Liver (tissue), 2 donors: ENCODE measurements at regions not wholly inside any gene's neighbourhood (a gene's known extent, or its start where the extent isn't known, plus 50 kb on each side); places are given as distances from the start of the nearest gene placed in this dataset.

ENCODE experiments used
- TF ChIP-seq, protein P1 (sequence below): fragments of 150-350 bp; IDR thresholded peaks from 2 replicates; pipeline ENCODE4 v1.5.1; 2017; ENCODE audit warnings: improper control_type of control experiment, low read depth, low read length; ENCODE audit not compliant: missing input control
- TF ChIP-seq, protein P2 (sequence below): IDR thresholded peaks from 2 replicates; pipeline ENCODE4 v1.6.1; 2016; ENCODE audit warnings: antibody characterized with exemption, mild to moderate bottlenecking
- donor health status: healthy.

DNA sequence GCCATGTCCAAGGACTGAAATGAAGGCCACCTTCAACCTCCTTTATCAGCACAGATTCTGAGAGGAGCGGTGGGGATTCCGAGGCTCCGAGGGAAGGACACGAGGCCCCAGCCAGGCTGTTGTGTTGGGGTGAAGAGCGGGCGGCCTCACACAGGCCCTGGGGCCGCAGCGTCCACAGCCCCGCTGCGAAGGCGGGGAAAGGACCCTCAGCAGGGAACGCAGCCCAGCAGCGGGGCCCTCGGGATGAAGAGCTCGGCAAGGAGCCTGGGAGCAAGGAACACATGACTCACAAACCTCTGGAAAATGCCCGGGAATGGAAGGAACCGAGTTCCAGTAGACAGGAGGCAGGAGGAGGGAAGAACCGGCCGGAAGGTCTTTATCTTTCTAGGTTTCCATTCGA lies 227.2 kb downstream of the BRD1 start:
- TF ChIP-seq, protein P1, sequence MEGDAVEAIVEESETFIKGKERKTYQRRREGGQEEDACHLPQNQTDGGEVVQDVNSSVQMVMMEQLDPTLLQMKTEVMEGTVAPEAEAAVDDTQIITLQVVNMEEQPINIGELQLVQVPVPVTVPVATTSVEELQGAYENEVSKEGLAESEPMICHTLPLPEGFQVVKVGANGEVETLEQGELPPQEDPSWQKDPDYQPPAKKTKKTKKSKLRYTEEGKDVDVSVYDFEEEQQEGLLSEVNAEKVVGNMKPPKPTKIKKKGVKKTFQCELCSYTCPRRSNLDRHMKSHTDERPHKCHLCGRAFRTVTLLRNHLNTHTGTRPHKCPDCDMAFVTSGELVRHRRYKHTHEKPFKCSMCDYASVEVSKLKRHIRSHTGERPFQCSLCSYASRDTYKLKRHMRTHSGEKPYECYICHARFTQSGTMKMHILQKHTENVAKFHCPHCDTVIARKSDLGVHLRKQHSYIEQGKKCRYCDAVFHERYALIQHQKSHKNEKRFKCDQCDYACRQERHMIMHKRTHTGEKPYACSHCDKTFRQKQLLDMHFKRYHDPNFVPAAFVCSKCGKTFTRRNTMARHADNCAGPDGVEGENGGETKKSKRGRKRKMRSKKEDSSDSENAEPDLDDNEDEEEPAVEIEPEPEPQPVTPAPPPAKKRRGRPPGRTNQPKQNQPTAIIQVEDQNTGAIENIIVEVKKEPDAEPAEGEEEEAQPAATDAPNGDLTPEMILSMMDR: no peak
- TF ChIP-seq, protein P2, sequence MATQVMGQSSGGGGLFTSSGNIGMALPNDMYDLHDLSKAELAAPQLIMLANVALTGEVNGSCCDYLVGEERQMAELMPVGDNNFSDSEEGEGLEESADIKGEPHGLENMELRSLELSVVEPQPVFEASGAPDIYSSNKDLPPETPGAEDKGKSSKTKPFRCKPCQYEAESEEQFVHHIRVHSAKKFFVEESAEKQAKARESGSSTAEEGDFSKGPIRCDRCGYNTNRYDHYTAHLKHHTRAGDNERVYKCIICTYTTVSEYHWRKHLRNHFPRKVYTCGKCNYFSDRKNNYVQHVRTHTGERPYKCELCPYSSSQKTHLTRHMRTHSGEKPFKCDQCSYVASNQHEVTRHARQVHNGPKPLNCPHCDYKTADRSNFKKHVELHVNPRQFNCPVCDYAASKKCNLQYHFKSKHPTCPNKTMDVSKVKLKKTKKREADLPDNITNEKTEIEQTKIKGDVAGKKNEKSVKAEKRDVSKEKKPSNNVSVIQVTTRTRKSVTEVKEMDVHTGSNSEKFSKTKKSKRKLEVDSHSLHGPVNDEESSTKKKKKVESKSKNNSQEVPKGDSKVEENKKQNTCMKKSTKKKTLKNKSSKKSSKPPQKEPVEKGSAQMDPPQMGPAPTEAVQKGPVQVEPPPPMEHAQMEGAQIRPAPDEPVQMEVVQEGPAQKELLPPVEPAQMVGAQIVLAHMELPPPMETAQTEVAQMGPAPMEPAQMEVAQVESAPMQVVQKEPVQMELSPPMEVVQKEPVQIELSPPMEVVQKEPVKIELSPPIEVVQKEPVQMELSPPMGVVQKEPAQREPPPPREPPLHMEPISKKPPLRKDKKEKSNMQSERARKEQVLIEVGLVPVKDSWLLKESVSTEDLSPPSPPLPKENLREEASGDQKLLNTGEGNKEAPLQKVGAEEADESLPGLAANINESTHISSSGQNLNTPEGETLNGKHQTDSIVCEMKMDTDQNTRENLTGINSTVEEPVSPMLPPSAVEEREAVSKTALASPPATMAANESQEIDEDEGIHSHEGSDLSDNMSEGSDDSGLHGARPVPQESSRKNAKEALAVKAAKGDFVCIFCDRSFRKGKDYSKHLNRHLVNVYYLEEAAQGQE: no peak
